ENCODE measurements at regions not wholly inside any gene's neighbourhood (a gene's known extent, or its start where the extent isn't known, plus 50 kb on each side); places are given as distances from the start of the nearest gene placed in this dataset.

DNA sequence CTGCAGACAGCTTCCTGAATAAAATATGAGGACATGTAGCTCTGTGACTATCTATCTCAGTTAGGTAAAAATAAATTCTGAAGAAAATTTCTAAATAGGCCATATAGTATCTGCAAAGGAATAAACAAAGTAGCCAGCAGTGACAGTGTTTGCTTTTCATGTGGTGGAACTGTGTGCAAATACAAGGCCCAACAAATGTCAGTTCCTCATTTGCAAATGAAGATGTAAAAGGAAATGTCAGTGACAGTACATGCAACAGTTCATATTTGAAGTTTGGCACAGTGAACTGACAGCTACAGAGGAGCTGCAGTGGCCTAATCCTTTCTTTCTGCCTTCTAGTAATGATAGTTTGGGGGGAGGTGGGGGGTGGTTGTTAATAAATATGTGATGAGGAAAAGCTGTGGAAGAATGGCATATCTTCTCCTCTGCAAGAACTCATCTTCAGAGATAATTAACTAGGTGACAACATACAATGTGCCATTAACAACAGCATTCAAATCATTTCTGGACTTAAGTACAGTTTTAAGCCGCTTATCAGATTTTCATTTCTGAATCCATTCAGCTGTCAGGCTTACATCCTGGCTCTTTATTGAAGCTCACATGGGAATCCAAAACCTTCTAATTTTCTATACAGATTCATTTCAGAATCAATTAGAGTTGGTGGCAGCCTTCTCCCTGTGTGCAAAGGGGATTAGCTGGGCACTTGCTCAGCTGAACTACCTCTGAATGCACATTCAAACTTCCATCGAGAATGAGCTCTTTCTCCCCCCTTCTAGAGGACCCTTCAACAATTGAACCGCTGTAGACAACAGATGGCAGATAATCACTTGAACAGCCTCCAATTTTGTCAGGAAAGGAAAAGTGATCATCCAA lies 1059.0 kb upstream of the EPHA7 start:
- TF ChIP-seq, protein P1, sequence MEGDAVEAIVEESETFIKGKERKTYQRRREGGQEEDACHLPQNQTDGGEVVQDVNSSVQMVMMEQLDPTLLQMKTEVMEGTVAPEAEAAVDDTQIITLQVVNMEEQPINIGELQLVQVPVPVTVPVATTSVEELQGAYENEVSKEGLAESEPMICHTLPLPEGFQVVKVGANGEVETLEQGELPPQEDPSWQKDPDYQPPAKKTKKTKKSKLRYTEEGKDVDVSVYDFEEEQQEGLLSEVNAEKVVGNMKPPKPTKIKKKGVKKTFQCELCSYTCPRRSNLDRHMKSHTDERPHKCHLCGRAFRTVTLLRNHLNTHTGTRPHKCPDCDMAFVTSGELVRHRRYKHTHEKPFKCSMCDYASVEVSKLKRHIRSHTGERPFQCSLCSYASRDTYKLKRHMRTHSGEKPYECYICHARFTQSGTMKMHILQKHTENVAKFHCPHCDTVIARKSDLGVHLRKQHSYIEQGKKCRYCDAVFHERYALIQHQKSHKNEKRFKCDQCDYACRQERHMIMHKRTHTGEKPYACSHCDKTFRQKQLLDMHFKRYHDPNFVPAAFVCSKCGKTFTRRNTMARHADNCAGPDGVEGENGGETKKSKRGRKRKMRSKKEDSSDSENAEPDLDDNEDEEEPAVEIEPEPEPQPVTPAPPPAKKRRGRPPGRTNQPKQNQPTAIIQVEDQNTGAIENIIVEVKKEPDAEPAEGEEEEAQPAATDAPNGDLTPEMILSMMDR (IDR thresholded peaks at IDR 0.05; ENCODE audit: control extremely low read depth, extremely low read depth, low read depth, missing control alignments): no peak
- no peak for DNase-seq (ENCODE audit: extremely low spot score)
- ChIA-PET CTCF (interaction anchor here (0.6 to 1.0 kb wide), 4 partner anchors 9 to 22 kb away, joined by 3 read pairs; no protein-coding TSS in a partner anchor), POLR2A (no interaction called here)

DNA sequence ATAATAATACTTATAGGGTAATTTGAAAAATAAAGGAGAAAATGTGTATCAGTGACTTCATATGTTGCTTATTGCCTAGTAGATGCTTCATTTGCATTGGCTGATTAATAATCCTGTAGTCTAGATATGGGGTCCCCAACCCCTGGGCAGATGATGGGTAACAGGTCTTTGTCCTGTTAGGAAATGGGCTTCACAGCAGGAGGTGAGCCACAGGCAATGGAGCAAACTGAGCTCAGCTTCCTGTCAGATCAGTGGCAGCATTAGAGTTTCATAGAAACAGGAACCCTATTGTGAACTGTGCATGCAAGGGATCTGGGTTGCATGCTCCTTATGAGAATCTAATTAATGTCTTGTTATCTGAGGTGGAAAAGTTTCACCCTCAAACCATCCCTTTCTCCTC lies 1049.5 kb upstream of the EPHA7 start:
- DNase-seq (ENCODE audit: extremely low spot score): no peak
- ChIA-PET POLR2A (no interaction called here), CTCF (interaction anchor here (1.0 kb wide), 1 partner anchor 10 kb away, joined by 3 read pairs; no protein-coding TSS in a partner anchor)
- TF ChIP-seq, protein P1 (IDR thresholded peaks at IDR 0.05; ENCODE audit: control extremely low read depth, extremely low read depth, low read depth, missing control alignments): no peak

DNA sequence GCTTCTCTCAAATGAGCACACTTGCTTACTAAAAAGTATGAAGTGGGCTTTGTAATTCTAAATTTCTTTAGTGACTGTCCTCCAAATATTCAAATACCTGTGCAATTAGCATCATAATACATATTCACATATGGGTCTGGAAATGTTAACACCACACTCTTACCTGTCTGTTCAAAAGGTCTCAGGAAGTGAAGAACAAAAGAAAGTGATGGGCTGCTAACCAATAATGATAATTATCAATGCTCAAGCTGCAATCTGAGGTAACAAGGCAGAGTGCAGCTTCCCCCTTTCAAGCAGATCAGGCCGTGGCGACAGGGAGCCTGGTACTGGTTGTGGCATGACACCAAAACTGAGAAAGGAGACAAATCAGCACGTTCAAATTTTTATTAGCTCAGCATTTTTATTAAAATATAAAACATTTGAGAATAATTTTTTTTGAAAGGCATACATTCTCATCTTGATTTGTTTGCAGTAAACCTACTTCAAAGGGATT lies 1044.7 kb upstream of the EPHA7 start:
- ChIA-PET POLR2A (no interaction called here), CTCF (no interaction called here)
- DNase-seq (ENCODE audit: extremely low spot score): no peak
- TF ChIP-seq, protein P1 (IDR thresholded peaks at IDR 0.05; ENCODE audit: control extremely low read depth, extremely low read depth, low read depth, missing control alignments): no peak

DNA sequence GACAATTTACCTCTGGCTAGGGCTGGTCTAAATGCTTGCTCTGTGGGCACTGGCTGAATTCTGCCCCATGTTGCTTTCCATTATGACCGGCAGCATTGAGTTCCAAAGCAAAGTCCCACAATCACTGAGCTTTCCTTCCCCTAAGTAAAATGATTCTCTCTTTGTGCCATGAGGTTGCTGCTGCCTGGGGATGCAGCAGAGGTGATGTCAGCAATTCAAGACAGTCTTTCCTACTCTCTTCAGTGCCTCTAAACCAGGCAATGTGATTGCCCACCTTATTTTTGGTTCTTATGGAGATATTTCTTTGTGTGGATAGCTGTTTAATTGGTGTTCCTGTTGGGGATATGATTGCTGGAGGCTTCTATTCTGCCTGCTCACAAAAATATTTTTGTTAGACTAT lies 1043.9 kb upstream of the EPHA7 start:
- ChIA-PET CTCF (interaction anchor here (1.8 kb wide), 1 partner anchor 10 kb away, joined by 4 read pairs; no protein-coding TSS in a partner anchor), POLR2A (no interaction called here)
- no peak for DNase-seq (ENCODE audit: extremely low spot score)
- TF ChIP-seq, protein P1 (IDR thresholded peaks at IDR 0.05; ENCODE audit: control extremely low read depth, extremely low read depth, low read depth, missing control alignments): no peak

DNA sequence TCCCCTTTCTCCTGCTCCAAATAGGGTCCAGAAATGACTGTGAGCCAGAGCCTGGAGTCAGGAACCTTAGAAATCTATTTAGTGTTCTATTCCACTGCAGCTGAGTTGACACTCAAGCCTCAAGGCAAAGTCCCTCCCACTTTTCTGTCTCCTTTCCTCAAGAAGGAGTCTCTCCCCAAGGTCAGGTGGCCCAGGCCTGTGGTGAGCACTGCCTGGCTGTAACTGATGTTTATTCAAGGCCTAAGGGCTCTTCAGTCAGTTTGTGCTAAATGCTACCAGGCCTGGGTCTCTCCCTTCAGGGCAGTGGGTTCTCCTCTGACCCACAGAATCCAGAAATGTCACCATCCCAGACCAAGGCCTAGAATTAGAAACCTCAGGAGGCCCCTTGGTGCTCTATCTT lies 1042.9 kb upstream of the EPHA7 start:
- ChIA-PET CTCF (interaction anchor here (1.8 kb wide), 1 partner anchor 11 kb away, joined by 4 read pairs; no protein-coding TSS in a partner anchor), POLR2A (no interaction called here)
- TF ChIP-seq, protein P1 (IDR thresholded peaks at IDR 0.05; ENCODE audit: control extremely low read depth, extremely low read depth, low read depth, missing control alignments): no peak
- DNase-seq (ENCODE audit: extremely low spot score): no peak

DNA sequence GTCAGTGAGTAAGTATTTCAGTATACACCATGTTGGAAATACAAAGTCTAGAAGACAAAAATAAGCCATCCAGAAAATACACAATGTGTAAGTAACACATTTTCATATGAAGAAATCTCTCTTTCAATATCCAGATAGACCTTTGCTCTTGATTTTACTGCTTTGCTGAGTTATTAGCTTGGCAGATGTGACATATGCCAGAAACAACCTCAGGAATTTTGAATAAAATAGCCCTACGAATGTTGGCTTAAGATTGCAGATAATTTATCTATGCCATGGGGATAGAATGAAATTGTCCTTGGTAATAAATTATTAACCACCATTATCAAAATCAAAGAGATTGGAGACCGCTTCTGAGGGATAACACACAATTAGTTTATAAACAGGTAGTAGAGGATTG lies 1036.9 kb upstream of the EPHA7 start:
- ChIA-PET POLR2A (no interaction called here), CTCF (no interaction called here)
- TF ChIP-seq, protein P1 (IDR thresholded peaks at IDR 0.05; ENCODE audit: control extremely low read depth, extremely low read depth, low read depth, missing control alignments): no peak
- no peak for DNase-seq (ENCODE audit: extremely low spot score)

All from GM10248 (cell line).